Omental fat pad (tissue), 3 donors: ENCODE measurements at regions not wholly inside any gene's neighbourhood (a gene's known extent, or its start where the extent isn't known, plus 50 kb on each side); places are given as distances from the start of the nearest gene placed in this dataset.

Experiments used
- ATAC-seq: fragments of 150-250 bp; one replicate; pipeline ENCODE4 v1.9.1; 2016; ENCODE audit warnings: mild to moderate bottlenecking, moderate library complexity; ENCODE audit not compliant: low FRiP score
- DNase-seq: peaks from one replicate; pipeline ENCODE4 v3.0.0-alpha.2; 2019; ENCODE audit warnings: low spot score
- TF ChIP-seq, protein P1 (sequence below), 3 donors: fragments of 450-650 bp; IDR thresholded peaks; one replicate each; pipeline ENCODE4 v1.5.1; 2016 to 2017; ENCODE audit warnings: antibody characterized with exemption in 3 of 3, mild to moderate bottlenecking in 3 of 3, moderate library complexity in 2 of 3

- TF ChIP-seq, protein P1, sequence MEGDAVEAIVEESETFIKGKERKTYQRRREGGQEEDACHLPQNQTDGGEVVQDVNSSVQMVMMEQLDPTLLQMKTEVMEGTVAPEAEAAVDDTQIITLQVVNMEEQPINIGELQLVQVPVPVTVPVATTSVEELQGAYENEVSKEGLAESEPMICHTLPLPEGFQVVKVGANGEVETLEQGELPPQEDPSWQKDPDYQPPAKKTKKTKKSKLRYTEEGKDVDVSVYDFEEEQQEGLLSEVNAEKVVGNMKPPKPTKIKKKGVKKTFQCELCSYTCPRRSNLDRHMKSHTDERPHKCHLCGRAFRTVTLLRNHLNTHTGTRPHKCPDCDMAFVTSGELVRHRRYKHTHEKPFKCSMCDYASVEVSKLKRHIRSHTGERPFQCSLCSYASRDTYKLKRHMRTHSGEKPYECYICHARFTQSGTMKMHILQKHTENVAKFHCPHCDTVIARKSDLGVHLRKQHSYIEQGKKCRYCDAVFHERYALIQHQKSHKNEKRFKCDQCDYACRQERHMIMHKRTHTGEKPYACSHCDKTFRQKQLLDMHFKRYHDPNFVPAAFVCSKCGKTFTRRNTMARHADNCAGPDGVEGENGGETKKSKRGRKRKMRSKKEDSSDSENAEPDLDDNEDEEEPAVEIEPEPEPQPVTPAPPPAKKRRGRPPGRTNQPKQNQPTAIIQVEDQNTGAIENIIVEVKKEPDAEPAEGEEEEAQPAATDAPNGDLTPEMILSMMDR (IDR thresholded peaks at IDR 0.05): no peak
- ATAC-seq: no peak
These were observed 912.0 kb downstream of the GALC start for GRCh38 chr14:87081004-87081403.

DNA sequence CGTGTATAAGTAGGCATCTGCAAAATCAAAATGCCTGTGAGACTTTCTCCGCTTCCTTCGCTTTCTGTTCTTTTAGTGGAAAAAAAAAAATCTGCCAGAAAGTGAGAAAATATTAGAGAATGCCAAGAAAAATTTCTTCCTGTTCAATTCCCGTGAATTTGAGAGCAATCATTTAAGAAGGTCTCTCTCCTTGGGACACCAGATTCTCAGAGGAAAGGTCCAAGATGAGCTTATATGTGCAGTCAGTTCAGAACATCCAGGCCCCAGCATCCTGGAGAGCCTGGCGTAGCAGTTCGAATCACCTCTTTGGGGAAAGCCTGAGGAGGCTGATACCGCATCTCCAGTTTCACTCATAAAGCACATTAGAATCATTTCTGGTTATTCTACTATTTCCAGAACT lies 912.8 kb downstream of the GALC start:
- DNase-seq (no peak), ATAC-seq (no peak)
- TF ChIP-seq, protein P1 (IDR thresholded peaks at IDR 0.05): no peak

More at GRCh38 chr14:87081004-87081403, 912.0 kb downstream of the GALC start:
- no peak for DNase-seq

DNA sequence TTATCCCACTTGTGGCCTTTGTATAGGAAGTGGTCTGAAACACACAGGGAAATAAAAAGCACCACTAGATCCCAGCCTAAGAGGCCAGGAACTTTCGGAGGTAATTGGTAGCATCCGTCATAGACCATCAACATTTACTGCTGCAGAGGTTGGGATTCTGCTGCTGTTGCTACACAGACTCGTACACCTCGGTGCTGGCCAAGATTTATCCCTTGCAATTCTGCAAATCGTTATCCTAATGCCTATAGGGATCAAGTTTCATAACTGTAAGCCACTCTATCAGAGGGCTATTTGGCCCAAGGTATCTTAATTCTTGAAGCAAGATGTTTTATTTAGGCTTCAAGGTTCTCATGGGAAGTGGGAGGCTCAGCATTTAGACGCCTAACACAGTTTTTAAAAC lies 913.6 kb downstream of the GALC start:
- ATAC-seq (no peak), DNase-seq (no peak)
- TF ChIP-seq, protein P1 (IDR thresholded peaks at IDR 0.05): no peak

DNA sequence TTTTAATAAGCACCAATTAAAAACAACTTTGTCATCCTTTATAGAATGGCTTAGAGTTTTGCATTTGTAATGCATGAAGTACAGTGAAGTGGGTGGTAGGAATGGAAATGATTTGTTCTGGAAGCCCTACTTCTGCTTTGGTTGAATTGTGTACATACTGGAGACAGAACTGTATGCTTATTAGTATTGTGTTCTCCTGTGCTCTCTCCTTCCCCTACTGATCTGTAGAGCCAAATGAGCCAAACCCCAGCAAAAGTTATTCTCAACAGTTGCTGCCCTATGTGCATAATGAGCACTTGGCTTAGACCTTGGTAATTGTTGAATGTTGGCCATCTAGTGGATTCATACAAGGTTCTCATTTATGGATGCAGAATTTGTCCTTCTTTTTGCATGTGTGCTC lies 916.1 kb downstream of the GALC start:
- ATAC-seq (no peak), DNase-seq (no peak)
- TF ChIP-seq, protein P1 (IDR thresholded peaks at IDR 0.05): no peak

- ATAC-seq: no peak
- TF ChIP-seq, protein P1 (IDR thresholded peaks at IDR 0.05): no peak
These were observed 916.8 kb downstream of the GALC start for GRCh38 chr14:87076146-87076545.

DNA sequence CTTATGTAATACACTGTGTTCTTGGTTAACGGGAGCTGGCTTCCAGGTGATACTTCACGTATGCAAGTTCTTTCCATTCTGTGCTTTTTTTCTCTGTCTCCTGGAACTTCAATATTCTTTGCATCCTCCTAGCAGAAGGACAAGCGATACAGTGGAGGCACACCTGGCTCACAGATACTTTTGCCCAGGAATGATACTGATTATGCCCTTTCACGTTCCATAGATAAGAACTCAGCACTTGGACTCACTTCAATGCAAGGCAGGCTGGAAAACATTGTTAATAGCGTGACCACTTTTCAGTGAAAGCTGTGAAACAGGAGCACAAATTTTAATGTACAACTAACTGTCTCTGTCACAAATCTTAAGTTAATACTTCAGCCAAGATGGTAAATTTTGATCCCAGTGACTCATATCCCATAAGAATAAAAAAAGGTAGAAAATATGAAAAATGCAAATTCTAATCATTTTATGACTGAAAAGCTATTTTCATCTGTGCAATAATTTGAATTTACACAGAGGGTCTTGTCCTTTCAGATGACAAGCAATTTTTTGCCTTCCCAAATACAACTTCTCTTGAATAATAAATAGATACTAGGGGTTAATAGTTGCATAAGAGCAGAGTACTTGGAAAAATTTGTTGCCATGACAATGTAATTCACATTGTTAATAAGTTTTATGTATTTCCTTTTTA lies 919.0 kb downstream of the GALC start:
- ATAC-seq: no peak
- no peak for DNase-seq
- TF ChIP-seq, protein P1 (IDR thresholded peaks at IDR 0.05): no peak

More at GRCh38 chr14:87076146-87076545, 916.8 kb downstream of the GALC start:
- no peak for DNase-seq

GRCh38 chr14:87067591-87067990 lies 925.4 kb downstream of the GALC start:
- TF ChIP-seq, protein P1 (IDR thresholded peaks at IDR 0.05): no peak
- DNase-seq (no peak), ATAC-seq (no peak)
